Upper lobe of left lung (tissue), 4 donors: ENCODE measurements at regions not wholly inside any gene's neighbourhood (a gene's known extent, or its start where the extent isn't known, plus 50 kb on each side); places are given as distances from the start of the nearest gene placed in this dataset.
"Not testable (repeated sequence)": the region's sequence is repeated elsewhere in the genome, so short reads cannot be mapped to it uniquely, and the experiment has no call there.

ENCODE experiments used
- EP300 ChIP-seq, 4 donors: sonication (generic); formaldehyde crosslinking; IDR thresholded peaks; one replicate each; pipeline ENCODE4 v1.5.1; 2017; ENCODE audit warnings: antibody characterized with exemption in 4 of 4, control low read depth in 2 of 4
- POLR2A ChIP-seq, 4 donors: fragments of 450-650 bp; IDR thresholded peaks; one replicate each; pipeline ENCODE4 v1.5.1; 2016 to 2017; ENCODE audit warnings: antibody characterized with exemption in 4 of 4, mild to moderate bottlenecking in 2 of 4
- POLR2AphosphoS5 ChIP-seq, 2 donors: sonication (generic); formaldehyde crosslinking; IDR thresholded peaks; one replicate each; pipeline ENCODE4 v1.5.1; 2017; ENCODE audit warnings: antibody characterized with exemption in 2 of 2
- TF ChIP-seq, protein P1 (sequence below), 6 experiments: fragments of 450-650 bp in 4 of 6; fragments of 200-600 bp in 2 of 6; sonication (generic) in 2 of 6; IDR thresholded peaks; one replicate each; pipeline ENCODE4 v1.5.1; 2016 to 2019; ENCODE audit warnings: antibody characterized with exemption in 6 of 6

- TF ChIP-seq, protein P1, sequence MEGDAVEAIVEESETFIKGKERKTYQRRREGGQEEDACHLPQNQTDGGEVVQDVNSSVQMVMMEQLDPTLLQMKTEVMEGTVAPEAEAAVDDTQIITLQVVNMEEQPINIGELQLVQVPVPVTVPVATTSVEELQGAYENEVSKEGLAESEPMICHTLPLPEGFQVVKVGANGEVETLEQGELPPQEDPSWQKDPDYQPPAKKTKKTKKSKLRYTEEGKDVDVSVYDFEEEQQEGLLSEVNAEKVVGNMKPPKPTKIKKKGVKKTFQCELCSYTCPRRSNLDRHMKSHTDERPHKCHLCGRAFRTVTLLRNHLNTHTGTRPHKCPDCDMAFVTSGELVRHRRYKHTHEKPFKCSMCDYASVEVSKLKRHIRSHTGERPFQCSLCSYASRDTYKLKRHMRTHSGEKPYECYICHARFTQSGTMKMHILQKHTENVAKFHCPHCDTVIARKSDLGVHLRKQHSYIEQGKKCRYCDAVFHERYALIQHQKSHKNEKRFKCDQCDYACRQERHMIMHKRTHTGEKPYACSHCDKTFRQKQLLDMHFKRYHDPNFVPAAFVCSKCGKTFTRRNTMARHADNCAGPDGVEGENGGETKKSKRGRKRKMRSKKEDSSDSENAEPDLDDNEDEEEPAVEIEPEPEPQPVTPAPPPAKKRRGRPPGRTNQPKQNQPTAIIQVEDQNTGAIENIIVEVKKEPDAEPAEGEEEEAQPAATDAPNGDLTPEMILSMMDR (IDR thresholded peaks at IDR 0.05), result not testable (repeated sequence)
- not testable (repeated sequence) for TF ChIP-seq POLR2A, POLR2AphosphoS5, EP300 (IDR thresholded peaks at IDR 0.05)
These were observed 679.7 kb downstream of the METTL15 start for GRCh38 chr11:28787897-28788296.
